ENCODE measurements at regions not wholly inside any gene's neighbourhood (a gene's known extent, or its start where the extent isn't known, plus 50 kb on each side); places are given as distances from the start of the nearest gene placed in this dataset.

- DNase-seq, result no peak
Observed at GRCh38 chr6:14804001-14804784, 441.7 kb upstream of the JARID2 start.

- no peak for DNase-seq
Observed at GRCh38 chr6:14804785-14805210, 441.1 kb upstream of the JARID2 start.

- no peak for DNase-seq
Observed at GRCh38 chr6:14806101-14806500, 439.8 kb upstream of the JARID2 start.

- DNase-seq, result no peak
Observed at GRCh38 chr6:14807130-14807529, 438.7 kb upstream of the JARID2 start.

GRCh38 chr6:14807971-14808370 lies 437.9 kb upstream of the JARID2 start:
- no peak for DNase-seq

- DNase-seq, result no peak
Observed at GRCh38 chr6:14810021-14810420, 435.8 kb upstream of the JARID2 start.

DNA sequence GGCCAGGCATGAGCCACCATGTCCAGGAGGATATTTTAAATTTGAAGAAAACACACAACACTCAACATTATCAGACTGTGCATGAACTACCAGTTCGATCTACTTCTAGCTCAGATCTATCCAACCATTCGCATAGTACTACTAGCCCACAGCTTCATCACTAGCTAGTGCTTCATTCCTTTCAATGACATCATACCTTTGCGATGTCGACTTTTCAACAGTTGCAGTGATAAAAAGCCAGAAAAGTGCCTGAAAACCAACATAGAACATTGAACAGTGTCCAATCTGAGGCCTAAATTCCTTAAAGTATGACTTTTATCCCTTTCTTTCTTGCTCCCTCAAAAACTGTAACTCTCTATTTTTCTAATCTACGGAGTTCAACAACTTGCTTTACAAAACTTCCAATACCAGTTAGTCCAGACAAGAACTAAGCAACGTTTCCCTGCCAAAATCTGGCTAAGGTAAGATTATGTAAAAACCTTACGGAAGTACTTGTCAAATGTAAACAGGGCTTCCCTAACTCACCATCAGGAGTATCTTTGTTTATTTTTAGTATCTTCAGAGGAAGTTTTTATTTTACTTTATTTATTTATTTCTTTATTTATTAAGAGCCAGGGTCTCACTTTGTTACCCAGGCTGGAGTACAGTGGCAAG lies 434.0 kb upstream of the JARID2 start:
- DNase-seq, result no peak

- DNase-seq, result no peak
Observed at GRCh38 chr6:14814016-14814415, 431.9 kb upstream of the JARID2 start.

DNA sequence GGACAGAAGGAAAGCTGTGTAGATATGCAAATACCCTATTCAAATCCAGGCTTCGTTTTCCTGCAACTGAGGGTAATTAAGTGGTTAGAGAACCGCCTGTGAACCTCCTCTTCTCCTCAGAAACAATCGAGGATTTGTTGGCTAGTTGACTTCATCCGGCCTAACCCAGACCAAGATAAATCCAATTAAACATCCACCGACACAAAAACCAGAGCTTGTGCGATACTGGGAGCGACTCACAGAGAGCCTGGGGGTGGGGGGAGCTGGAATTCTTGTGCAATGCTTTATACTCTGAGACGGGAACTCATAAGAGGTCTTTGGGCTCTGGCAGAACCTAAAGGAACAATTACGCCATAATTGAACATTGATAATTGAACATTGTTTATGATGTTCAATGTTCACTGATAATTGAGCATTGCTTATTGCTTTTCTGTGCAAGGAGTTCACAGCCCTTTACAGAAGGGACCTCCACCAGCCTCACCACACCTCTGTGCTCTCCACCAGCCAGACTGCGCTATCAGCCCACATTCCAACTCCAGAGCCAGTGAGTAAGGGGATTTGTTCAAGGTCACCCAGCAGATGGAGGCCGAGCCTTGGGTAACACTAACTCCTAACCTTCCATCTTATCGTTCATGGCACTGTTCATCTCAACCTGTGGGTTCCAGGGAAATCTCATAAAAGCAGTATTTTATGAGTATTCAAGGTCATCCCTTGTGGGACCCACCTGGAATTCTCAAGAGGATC lies 429.6 kb upstream of the JARID2 start:
- DNase-seq, result no peak

GRCh38 chr6:14817074-14817473 lies 428.8 kb upstream of the JARID2 start:
- DNase-seq, result no peak

- DNase-seq, result no peak
Observed at GRCh38 chr6:14818422-14818884, 427.4 kb upstream of the JARID2 start.

- DNase-seq, result no peak
Observed at GRCh38 chr6:14819001-14819400, 426.9 kb upstream of the JARID2 start.

- no peak for DNase-seq
Observed at GRCh38 chr6:14819840-14820420, 425.9 kb upstream of the JARID2 start.

- DNase-seq, result no peak
Observed at GRCh38 chr6:14822012-14822553, 423.8 kb upstream of the JARID2 start.

GRCh38 chr6:14822679-14823078 lies 423.2 kb upstream of the JARID2 start:
- no peak for DNase-seq

GRCh38 chr6:14824060-14824459 lies 421.8 kb upstream of the JARID2 start:
- no peak for DNase-seq

DNA sequence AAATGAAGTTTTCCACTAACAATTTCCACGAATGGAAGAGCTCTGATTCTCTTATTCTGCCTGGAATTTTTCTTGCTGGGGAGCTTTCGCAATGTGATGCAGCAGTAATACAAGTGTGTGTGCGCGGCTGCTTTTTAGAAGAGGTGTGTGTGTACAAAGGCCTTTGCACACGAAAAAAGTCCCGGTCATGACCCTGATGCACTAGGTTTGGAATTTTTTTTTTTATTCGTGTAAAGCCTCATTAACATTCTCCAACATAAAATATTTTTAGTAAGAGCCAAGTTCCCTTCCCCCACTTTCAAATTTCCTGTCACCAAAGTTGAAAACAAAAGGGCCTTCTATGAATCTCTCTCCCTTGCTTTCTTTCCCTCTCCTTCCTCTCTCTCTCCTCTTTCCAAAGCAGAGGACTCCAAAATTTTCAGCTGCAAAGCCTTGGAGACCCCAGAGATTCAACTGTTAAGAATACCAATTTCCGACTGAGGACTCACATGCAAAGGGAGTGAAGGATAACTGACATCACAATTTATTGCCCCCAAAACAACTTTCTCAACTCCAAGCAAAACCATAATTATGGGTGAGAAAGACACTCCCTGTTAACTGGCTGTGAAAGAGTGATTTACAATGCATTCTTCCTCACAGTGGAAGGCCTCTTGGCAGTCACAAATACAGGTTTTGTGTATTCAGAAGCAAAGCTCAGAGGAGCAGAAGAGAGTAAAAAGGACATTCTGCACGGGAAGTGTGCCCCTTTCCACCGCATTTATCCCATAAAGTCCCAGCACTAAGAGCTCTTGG lies 421.2 kb upstream of the JARID2 start:
- DNase-seq, result no peak

- no peak for DNase-seq
Observed at GRCh38 chr6:14826456-14826855, 419.4 kb upstream of the JARID2 start.

GRCh38 chr6:14827354-14827753 lies 418.5 kb upstream of the JARID2 start:
- no peak for DNase-seq

DNA sequence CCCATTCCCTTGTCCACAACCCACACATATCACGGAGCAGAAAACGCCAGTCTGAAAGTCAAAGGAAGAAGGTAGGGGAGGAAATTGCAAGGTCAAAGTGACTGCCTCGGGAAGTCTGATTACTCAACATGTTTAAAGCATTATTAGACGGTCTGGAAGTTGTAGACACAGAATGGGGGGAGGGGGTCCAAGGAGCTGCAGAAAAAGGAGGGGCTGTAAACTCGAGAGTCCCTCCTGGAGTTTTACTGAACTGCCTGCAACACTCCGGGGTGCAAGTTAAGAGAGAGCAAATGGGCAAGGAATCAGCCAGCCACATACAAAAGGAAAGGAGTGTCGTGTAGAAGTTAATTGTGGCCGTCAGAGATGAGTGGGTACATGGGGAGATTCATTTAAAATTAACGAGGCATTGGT lies 417.7 kb upstream of the JARID2 start:
- DNase-seq, result no peak

DNA sequence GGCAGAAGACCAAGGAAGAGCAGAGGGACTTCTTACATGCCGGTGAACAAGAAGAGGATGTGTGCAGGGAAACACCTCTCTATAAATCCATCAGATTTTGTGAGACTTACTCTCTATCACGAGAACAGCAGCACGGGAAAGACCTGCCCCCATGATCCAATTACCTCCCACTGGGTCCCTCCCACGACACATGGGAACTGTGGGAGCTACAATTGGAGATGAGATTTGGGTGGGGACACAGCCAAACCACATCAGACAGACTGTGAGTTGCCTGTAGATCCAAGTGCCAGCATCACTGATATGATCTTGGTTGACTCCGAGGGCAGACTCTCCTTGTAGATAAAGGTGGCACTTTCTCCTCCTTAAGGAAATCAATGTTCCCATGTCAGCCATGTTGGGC lies 414.8 kb upstream of the JARID2 start:
- DNase-seq, result no peak

- no peak for DNase-seq
Observed at GRCh38 chr6:14831937-14832336, 413.9 kb upstream of the JARID2 start.
